HG03520 (cell line): ENCODE measurements at regions not wholly inside any gene's neighbourhood (a gene's known extent, or its start where the extent isn't known, plus 50 kb on each side); places are given as distances from the start of the nearest gene placed in this dataset.
"Not testable (repeated sequence)": the region's sequence is repeated elsewhere in the genome, so short reads cannot be mapped to it uniquely, and the experiment has no call there.

Source experiments
- ATAC-seq: cut with Tn5 transposase; IDR thresholded peaks from one replicate; pipeline ENCODE4 v1.9.1; 2021; ENCODE audit warnings: mild to moderate bottlenecking, moderate library complexity; ENCODE audit not compliant: unreplicated experiment

GRCh38 chr7:114364151-114364550, 50.5 kb upstream of the FOXP2 start:
- no peak for ATAC-seq

- ATAC-seq, result no peak
Observed at GRCh38 chr7:114363292-114363691, 51.3 kb upstream of the FOXP2 start.

- ATAC-seq, result no peak
Observed at GRCh38 chr7:114358911-114359310, 55.7 kb upstream of the FOXP2 start.

GRCh38 chr7:114356133-114356532, 58.5 kb upstream of the FOXP2 start:
- no peak for ATAC-seq

GRCh38 chr7:114354306-114354705, 60.3 kb upstream of the FOXP2 start:
- no peak for ATAC-seq

GRCh38 chr7:114345494-114345893, 69.1 kb upstream of the FOXP2 start:
- ATAC-seq, result no peak

GRCh38 chr7:114343949-114344708, 70.5 kb upstream of the FOXP2 start:
- no peak for ATAC-seq

GRCh38 chr7:114342431-114343179, 72.0 kb upstream of the FOXP2 start:
- no peak for ATAC-seq

GRCh38 chr7:114341648-114342047, 73.0 kb upstream of the FOXP2 start:
- ATAC-seq, result no peak

- ATAC-seq, result no peak
Observed at GRCh38 chr7:114334989-114335388, 79.6 kb upstream of the FOXP2 start.

GRCh38 chr7:114329458-114329857, 85.2 kb upstream of the FOXP2 start:
- ATAC-seq, result not testable (repeated sequence)

- no peak for ATAC-seq
Observed at GRCh38 chr7:114317450-114318098, 97.0 kb upstream of the FOXP2 start.

- ATAC-seq, result no peak
Observed at GRCh38 chr7:114312649-114313048, 102.0 kb upstream of the FOXP2 start.

GRCh38 chr7:114310345-114311110, 104.1 kb upstream of the FOXP2 start:
- no peak for ATAC-seq

GRCh38 chr7:114309729-114310128, 104.9 kb upstream of the FOXP2 start:
- ATAC-seq, result no peak

GRCh38 chr7:114303301-114303700, 111.3 kb upstream of the FOXP2 start:
- no peak for ATAC-seq

GRCh38 chr7:114302858-114303257, 111.8 kb upstream of the FOXP2 start:
- no peak for ATAC-seq

- ATAC-seq, result no peak
Observed at GRCh38 chr7:114298011-114298410, 116.6 kb upstream of the FOXP2 start.

GRCh38 chr7:114297121-114297520, 117.5 kb upstream of the FOXP2 start:
- ATAC-seq, result no peak

- ATAC-seq, result no peak
Observed at GRCh38 chr7:114295522-114295921, 119.1 kb upstream of the FOXP2 start.

- ATAC-seq, result no peak
Observed at GRCh38 chr7:114294036-114294435, 120.6 kb upstream of the FOXP2 start.
